Activated naive CD8-positive, alpha-beta T cell treated with anti-CD3 and anti-CD28 coated beads, Interleukin-2, amount 50 U/mL, for 16 hours (primary cell): ENCODE measurements at regions not wholly inside any gene's neighbourhood (a gene's known extent, or its start where the extent isn't known, plus 50 kb on each side); places are given as distances from the start of the nearest gene placed in this dataset.
"Not testable (repeated sequence)": the region's sequence is repeated elsewhere in the genome, so short reads cannot be mapped to it uniquely, and the experiment has no call there.

Experiments used
- DNase-seq: peaks from one replicate; pipeline ENCODE4 v3.0.0-alpha.2; 2020; ENCODE audit warnings: low read depth, low spot score

DNA sequence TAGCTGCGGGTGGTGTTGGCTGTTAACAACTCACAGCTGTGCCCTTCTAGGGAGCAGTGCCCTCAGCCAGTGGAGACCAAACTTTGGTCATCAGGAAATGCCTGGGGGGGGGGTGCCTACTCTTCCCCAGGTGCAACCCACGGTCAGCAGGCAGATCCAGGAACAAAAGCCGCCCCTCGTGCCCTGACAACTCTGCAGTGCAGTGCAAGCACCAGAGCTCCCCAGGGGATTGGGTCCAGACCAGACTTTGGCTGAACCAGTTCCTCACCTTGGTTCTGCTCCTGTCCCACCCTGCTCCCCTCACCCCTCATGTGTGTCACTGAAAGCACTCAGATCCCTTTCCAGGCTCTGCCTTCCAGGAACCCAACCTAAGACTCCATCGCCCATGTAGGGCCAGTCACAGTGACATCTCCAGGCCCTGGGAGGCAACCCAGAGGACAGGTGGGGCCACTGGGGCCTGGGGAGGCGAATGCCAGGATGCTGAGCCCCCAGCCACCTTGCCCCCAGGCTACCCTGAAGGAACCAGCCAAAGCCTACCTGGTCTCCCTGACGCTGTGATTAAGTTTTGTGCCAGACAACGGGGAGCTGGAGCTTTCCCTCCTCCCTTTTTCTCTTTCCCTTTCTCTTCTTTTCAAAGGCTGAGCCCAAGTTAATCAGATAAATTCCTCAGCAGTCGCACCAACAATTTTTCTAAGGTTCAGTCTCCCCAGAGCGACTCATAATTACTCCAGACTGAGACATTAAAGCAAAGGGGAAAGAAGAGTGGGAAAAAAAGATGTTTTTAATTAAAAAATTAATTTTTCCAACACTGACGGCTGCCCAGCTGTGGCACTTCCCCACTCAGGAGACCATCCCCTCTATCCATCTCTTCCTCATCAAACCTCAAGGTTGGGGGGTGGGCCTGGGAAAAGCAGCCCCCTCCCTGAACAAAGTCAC, 207.5 kb upstream of the LINGO1 start:
- no peak for DNase-seq

DNA sequence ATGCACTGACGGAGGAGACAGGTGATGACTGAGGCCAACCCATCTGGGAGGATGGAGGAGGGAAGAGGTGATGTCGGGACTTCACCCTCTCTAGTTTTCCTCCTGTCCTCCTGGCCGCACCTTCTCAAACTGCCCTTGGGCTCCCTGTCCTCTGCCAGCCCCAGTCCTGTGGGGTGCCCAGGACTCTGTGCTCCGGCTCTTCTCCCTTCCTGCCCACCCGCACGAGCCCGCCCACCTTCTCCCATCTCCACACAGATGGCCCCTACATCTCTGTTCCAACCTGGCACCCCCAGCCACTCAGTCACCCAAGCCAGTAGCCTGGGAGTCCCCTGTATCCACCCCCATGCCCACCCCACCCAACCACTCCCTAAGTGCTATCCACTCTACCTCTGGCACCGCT, 206.7 kb upstream of the LINGO1 start:
- no peak for DNase-seq

DNA sequence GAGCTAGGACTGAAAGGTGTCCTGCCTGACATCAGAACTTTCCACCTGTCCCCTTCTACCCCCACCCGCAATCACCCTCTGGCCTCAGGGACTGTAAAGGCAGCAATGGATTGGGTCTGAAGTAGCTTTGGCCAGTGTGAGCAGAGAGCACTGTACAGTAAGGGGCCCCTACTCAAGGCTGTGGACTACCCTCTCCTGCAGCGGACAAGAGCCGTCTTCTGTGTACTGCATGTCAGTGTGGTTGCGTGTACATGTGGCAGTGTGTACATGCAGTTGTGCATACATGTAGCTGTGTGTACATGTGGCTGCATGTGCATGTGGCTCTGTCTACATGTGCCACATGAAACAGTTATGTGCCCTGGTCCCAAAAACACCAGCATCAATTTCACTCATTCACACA, 205.9 kb upstream of the LINGO1 start:
- no peak for DNase-seq

DNA sequence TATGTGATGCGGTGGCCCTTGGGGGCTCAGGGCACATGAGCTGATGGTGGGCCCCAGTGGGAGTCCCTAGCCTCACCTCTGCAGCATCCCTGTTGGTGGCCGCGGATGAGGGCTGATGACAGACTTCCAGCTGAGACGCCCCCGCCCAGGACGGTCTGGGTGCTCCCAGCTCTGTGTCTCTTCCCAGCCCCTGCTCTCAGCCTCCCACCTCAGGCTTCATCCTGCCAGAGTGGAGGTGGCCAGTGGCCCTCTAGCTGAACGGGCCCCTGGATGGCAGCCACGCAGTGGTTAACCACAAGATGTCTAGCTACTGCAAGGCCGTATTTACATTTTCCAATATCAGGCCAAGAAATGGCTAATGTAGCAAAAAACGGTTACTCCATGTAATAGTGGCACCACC, 205.3 kb upstream of the LINGO1 start:
- DNase-seq: no peak

DNA sequence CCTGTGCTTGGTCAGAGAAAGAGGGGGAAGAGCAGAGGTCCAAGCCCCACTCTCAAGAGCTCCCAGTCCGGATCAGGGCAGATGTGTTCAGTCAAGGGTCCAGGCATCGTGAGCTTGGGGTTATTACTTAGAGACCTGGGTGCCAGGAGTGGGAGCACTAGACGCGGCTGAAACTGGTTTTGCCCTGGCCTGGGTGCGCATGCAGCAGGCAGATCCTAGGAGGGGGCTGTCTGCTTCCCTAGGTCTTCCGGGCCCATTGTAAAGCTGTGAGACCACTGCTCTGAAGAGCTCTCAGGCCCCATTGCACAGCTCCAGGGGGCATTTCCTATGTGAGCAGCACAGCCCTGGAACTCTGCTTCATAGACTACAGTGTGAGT, 204.9 kb upstream of the LINGO1 start:
- DNase-seq: no peak

DNA sequence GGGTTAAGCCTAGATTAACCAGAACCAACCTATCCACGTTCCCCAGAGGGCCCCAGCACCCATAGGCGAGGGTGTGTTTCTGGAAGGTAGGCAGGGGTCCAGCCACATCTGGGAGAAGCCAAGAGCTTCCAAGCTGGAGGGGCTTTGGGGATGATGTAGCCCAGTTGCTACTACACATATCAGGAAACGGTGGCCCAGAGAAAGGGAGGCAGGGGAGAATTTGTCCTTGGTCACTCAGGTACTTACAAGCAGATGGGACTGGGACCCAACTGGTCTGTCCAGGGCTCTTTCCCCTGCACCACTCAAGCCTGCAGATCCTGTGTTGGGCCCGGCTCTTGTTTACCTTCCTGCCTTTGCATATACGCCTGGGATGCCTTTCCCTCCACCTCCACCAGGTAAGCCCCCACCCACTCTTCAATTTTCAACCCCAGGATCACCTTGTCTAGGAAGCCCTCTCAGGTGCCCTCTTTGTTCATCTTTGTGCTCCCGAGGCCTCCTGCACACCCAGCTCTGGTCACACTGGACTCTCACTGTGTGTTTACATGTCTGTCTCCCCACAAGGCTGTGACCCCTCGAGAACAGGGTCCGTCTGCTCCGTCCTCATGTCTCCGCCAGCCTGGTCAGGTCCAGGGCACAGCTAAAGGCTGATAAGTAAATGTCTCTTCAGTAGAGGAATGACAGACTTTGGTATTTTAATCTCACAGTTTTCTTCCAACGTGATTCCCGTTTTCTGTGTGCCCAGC, 204.4 kb upstream of the LINGO1 start:
- DNase-seq: no peak

DNA sequence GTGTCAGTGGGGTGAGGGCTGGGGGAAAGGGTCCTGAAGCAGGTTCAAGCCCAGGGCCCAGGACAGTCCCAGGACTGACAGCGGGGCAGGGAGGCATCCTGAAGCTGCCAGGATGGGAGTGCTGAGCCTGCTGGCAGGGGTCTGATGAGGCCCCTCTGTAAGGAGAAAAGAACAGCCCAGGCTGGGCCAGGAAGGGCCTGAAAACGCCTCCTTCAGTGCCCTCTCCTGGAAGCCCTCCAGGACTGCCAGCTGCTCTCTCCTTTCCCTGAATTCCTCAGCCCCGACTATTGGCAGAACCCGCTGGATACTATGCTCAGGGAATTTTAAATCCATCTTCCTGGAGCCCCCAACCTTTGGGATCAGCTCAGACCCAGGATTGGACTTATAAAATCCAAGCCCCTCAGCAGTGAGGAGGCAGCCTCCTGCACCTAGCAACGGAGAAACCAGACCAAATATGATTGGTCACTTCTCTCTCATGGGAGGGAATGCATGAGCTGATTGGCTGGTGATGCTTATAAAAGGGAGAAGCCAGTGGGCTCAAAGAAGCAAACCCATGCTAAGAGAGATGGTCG, 203.5 kb upstream of the LINGO1 start:
- no peak for DNase-seq

DNA sequence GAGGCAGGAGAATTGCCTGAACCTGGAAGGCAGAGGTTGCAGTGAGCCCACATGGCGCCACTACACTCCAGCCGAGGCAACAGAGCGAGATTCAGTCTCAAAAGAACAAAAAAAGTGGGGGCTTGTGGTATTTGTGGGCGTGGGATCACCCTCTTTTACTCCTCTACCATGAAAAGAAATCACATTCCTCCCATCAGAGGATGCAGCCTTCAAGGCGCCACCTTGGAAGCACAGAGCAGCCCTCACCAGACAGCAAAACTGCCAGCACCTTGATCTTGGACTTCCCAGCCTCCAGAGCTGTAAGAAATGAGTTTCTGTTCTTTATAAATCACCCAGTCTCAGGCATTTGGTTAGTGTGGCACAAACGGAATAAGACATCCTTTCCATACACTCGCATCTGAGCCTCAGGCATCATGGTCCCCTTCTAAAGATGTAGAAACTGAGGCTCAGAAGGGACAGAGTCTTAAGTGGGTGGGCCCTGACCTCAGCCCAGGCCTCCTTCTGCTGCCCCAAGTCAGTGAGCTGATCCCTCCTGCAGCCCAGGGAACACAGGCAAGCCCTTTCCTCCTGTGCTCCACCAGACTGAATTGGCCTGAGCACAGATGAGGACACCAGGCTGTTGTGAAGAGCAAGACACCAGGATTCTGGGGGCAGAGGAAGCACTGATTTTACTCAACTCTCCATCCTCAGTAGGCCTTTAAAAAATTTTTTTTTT, 201.7 kb upstream of the LINGO1 start:
- DNase-seq: no peak

DNA sequence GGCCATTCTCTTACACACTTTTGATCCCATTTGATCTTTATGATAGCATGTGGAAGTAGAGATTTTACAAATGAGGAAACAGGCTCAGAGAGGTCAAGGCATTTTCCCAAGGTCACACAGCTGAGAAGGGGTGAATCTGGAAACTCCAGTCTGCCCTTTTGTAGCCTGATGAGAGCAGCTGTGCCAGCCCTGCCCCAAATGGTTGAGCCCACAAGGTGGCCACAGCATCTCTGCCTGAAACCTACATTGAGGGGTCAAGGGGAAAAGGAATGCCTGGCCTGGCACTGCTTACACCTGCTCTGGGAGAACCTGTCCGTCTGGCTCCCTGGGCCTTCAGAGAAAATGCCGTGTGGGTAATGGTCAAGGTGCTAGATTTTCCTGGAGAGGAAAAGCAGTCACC, 200.2 kb upstream of the LINGO1 start:
- DNase-seq: no peak

DNA sequence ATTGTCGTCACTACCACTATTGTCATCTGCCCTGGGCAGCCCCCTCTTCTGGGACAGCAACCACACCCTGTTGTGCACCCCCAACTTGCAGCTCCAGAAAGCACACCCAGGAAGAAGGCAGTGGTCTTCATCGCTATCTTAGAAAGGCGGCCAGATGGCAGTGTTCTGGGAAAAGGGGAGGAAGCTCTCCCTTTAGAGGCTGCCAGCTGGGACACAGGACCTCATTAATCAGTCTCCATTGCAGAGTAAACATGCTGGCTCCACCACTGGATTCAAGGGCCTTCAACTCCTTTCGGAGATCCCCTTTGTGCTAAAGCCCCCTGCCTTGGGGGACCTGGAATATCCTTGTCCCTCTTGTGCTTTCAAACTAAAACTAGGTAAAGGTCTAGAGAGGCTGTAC, 199.3 kb upstream of the LINGO1 start:
- DNase-seq: no peak

DNA sequence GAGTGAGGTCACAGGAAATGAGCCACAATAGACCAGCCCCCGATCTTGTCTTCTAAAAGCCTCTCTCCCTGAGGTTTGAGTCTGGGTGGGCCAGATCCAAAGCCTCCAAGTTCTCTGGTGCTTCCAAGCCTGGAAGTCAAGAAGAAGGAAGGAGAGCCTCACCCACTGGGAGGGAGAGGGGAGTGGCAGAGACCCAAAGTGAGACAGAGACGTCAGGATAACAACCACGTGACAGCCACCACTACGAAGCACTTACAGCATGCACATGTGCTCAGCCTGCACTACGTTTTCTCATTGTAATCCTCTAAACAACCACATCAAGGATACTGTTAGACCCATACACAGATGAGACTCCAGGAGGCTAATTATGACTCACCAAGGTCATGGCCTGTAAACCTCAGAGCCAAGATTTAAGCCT, 197.3 kb upstream of the LINGO1 start:
- no peak for DNase-seq

DNA sequence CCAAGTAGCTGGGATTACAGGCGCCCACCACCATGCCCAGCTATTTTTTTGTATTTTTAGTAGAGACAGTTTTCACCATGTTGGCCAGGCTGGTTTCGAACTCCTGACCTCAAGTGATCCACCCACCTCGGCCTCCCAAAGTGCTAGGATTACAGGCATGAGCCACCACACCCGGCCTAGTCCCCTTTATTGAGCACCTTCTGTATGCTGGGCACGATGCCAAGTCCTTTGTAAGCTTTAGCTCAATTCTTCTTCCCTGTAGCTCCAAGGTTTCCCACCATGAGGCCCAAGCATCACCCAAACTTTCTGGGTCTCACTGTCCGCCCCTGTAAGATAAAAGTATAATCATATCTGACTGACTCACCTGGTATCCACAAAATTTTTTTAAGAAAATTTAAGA, 196.6 kb upstream of the LINGO1 start:
- DNase-seq: not testable (repeated sequence)

DNA sequence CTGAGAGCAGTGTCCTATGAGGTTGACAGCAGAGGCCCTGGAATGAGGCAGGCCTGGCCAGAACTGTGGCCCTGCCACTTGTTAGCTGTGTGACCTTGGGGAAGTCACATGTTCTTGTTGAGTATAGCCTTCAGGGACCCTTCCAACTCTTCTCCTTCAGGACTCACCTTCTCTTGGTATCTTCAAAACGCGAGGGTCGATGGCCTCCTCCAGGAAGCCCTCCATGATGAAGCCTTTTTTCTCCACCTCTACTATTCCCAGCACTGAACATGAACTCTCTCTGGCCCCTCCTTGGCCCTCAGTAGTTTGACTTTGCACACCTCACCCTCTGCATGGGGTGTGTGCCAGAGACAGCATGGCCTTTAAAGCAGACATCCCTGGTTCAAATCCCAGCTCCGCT, 195.1 kb upstream of the LINGO1 start:
- DNase-seq: no peak

DNA sequence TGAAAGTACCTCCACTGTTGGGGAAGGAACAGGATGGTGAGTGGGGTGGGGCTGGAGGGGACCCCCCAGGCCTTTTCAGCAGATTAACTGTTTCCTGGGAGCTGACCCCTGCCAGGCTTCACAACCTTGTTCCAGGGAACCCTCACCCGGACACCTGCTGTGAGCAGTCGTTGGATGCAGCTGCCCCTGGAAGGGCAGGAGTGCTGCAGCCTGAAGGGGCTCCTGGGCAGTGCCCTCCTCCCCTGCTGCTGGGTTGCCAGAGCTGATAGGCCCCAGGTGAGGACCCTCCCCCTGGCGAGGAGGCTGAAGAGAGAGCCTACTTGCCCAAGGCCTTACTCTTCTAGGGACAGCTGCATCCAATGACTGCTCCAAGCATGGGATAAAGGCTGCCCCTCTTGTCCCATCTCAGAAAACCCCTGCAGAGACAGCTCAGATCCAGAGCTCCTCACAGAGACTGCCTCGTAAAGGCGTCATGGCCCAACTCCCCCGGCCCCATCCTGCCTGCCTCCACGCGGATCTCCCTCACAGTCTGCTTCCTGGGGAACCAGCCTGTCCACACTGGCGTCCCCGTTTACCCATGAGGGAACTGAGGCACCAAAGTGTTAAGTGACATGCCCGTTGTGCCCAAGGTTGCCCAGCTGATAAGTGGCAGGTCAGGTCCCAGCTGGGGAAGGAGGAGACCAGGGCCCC, 193.4 kb upstream of the LINGO1 start:
- no peak for DNase-seq

DNA sequence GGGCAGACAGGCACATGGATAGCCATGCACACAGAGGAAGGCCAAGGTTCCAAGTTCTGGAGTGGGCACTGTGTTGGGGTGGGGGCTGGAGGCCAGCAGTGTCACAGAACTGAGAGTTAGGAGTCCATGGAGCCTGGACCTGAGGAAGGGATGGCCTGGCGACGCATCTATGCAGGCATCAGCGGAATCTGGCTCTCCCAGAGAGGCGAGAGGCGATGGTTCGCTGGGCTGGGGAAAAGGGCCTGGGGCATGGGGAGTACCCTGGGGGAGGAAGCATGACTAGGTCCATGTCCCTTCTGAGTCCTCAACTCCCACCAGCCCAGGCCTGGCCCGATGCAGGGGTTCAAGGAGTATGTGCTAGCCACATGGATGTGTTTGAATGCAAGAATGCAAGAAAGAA, 192.8 kb upstream of the LINGO1 start:
- no peak for DNase-seq

DNA sequence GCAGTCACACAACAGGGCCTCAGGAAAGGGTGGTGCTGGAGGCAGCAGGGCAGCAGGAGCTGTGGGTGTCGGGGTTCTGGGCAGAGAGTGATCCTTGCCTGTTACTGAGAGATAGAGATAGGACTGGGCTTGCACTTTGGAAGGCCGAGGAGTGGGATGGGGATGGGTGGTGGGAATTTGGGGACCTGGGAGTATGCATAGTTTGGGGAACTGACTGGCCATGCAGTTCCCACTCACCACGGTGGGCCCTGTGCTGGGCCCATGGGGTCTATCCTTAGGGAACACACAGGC, 192.5 kb upstream of the LINGO1 start:
- DNase-seq: no peak

DNA sequence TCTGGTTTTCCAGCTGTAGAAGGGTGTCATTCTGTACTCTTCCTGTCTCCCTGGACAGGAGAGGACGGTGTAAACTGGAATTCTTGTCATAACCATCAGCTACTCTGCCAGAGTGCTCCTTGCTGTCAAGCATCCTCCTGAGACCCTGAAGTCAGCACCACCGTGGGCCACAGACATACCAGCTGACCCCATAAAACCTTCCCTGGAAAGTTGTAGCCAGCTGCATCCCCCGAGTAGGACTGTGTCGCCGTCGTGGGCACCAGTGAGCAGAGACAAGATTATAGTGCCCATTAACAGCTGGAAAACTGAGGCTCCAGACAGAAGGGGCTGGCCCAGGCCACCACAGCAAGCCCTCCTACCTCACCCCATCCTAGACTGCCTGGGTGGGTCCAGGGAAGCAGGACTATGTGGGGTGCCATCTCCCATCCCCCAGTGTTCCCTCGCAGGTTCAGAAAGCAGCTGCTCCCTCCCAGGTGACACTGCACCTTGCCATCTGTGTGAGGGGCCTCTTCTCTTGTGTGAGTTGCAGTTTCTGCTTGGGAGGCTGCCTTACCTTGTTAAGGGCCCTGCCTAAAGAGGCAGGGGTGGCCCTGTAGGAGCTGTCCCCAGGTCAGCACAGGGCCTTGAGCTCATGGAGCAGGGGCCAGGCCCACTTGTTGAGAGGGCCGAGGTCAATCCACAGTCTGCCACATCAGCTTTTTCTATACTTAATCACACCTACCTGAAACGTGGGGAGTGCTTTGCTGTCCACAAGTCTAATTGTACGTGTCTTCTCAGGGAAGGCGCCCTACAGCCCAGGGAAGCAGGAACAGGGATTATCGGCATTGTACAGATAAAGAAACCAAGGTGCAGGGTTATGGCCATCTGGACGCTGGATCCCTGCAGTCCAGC, 191.9 kb upstream of the LINGO1 start:
- no peak for DNase-seq

DNA sequence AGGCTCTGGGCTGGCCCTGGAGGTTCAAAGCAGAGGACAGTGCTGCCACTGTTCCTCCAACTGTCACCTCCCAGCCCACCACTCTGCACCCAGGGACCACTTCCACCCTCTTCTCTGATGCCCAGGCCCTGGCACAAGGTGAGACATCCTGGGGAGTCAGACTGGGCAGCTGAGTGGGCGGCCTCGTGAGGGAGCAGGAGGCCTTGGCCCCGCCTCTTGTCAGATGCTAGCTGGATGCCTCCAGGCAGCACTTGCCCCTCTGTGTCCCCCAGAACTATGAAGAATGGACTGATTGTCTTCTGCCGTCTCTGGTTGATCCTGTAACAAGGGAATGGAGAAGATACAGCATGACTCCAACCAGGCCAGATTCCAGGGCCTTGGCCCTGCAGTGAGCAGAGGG, 191.0 kb upstream of the LINGO1 start:
- DNase-seq: no peak

DNA sequence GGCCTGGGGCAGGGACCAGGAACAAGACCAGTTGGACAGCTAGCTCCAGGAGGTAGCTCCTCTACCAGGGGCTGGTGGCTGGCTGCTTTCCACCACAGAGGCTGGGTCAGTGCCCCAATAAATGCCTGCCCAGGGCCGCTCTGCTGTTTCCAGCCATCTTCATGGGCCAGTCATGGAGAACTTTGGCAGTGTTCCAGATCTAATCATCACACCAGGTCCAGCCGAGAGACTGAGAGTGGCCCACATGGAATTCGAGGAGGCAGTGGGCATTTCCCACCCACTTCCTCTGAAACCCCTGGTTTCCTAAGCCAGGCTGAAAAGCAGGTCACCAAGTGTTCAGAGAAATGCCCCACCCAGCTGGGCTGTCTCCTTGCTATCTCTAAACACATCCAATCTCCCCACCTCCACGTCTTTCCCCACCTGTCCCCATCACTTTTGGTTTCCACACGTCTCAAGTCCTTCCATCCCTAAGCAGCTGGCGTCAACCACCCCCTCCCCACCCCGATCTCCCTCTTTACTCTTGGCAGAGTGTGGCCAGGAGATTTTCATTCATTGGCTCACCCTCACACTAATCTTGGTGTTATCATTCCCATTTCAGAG, 190.0 kb upstream of the LINGO1 start:
- DNase-seq: no peak

DNA sequence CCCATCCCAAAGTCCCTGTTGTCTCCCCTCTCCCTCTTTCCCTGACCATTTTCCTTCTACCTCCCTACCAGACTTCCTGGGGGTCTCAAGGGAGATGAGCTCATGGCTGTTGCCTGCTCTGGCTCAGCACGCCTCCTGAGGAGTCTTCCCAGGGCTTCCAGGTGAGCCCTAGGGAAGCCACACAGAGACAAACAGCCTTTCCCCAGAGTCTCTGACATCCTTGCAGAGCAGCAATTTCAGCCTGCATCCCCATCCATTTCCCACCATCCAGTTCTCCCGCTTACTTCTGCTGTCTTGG, 189.2 kb upstream of the LINGO1 start:
- no peak for DNase-seq
